Ishikawa (cell line): ENCODE measurements at regions not wholly inside any gene's neighbourhood (a gene's known extent, or its start where the extent isn't known, plus 50 kb on each side); places are given as distances from the start of the nearest gene placed in this dataset.

Source experiments
- CEBPB ChIP-seq: IDR thresholded peaks from 2 replicates; pipeline ENCODE4 v1.6.1; 2012
- CREB1 ChIP-seq: IDR thresholded peaks from 2 replicates; pipeline ENCODE4 v1.6.1; 2012; ENCODE audit warnings: low read depth
- EGR1 ChIP-seq: IDR thresholded peaks from 2 replicates; pipeline ENCODE4 v1.6.1; 2012
- EP300 ChIP-seq: IDR thresholded peaks from 2 replicates; pipeline ENCODE4 v1.6.1; 2012; ENCODE audit warnings: borderline replicate concordance
- FOXM1 ChIP-seq: IDR thresholded peaks from 2 replicates; pipeline ENCODE4 v1.6.1; 2012; ENCODE audit warnings: low read depth, borderline replicate concordance
- NFIC ChIP-seq: IDR thresholded peaks from 2 replicates; pipeline ENCODE4 v1.6.1; 2012
- RAD21 ChIP-seq: IDR thresholded peaks from 2 replicates; pipeline ENCODE4 v1.6.1; 2012; ENCODE audit warnings: low read depth
- TAF1 ChIP-seq: IDR thresholded peaks from 2 replicates; pipeline ENCODE4 v1.6.1; 2012; ENCODE audit warnings: low read depth, mild to moderate bottlenecking
- TCF12 ChIP-seq: IDR thresholded peaks from 2 replicates; pipeline ENCODE4 v1.6.1; 2012; ENCODE audit warnings: low read depth
- TEAD4 ChIP-seq: IDR thresholded peaks from 2 replicates; pipeline ENCODE4 v1.6.1; 2012
- YY1 ChIP-seq: IDR thresholded peaks from 2 replicates; pipeline ENCODE4 v1.6.1; 2012; ENCODE audit warnings: low read depth
- ZBTB7A ChIP-seq: IDR thresholded peaks from 2 replicates; pipeline ENCODE4 v1.6.1; 2012; ENCODE audit warnings: low read depth
- TF ChIP-seq, protein P1 (sequence below): IDR thresholded peaks from 2 replicates; pipeline ENCODE4 v1.6.1; 2012; ENCODE audit warnings: low read depth, mild to moderate bottlenecking
- TF ChIP-seq, protein P2 (sequence below): IDR thresholded peaks from 2 replicates; pipeline ENCODE4 v1.6.1; 2012
- TF ChIP-seq, protein P3 (sequence below): IDR thresholded peaks from 2 replicates; pipeline ENCODE4 v1.6.1; 2012

DNA sequence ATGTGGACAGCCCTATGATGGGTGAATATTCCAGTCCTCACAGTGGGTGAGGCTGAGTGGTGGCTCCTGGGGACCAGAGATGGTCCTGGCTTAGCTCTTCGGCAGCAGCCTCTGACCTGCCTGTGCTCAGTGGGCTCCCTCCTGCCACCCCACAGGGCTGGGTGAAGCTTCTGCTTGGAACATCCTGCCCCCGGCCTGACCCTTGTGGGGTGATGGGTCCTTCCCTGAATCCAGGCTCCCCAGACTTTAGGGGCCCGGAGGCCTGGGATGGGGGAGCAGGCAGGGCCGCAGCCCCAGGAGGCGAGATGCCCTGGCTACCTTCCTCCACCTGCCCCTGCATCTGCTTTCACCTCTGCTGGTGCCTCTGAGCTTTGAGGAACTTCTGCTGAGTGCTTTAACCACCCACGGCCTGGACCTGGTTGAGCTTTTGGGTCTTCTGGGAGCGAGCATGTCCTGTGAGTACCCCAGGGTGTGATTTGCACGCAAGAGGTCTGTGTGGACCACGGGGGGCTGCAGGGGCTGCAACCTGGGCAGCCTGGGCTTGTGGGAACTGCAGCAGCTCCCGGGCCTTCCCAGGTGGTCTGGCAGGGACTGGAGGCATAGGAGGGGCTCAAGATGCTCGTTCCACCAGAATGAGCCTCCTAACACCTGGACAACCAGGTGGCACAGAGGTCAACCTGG lies 159.5 kb downstream of the KIF26A start:
- TF ChIP-seq TEAD4 (no peak), FOXM1 (no peak), RAD21 (no peak), ZBTB7A (no peak), EP300 (no peak), CEBPB (no peak), EGR1 (no peak), CREB1 (no peak), TCF12 (no peak), YY1 (no peak), TAF1 (no peak), NFIC (no peak)
- TF ChIP-seq, protein P1, sequence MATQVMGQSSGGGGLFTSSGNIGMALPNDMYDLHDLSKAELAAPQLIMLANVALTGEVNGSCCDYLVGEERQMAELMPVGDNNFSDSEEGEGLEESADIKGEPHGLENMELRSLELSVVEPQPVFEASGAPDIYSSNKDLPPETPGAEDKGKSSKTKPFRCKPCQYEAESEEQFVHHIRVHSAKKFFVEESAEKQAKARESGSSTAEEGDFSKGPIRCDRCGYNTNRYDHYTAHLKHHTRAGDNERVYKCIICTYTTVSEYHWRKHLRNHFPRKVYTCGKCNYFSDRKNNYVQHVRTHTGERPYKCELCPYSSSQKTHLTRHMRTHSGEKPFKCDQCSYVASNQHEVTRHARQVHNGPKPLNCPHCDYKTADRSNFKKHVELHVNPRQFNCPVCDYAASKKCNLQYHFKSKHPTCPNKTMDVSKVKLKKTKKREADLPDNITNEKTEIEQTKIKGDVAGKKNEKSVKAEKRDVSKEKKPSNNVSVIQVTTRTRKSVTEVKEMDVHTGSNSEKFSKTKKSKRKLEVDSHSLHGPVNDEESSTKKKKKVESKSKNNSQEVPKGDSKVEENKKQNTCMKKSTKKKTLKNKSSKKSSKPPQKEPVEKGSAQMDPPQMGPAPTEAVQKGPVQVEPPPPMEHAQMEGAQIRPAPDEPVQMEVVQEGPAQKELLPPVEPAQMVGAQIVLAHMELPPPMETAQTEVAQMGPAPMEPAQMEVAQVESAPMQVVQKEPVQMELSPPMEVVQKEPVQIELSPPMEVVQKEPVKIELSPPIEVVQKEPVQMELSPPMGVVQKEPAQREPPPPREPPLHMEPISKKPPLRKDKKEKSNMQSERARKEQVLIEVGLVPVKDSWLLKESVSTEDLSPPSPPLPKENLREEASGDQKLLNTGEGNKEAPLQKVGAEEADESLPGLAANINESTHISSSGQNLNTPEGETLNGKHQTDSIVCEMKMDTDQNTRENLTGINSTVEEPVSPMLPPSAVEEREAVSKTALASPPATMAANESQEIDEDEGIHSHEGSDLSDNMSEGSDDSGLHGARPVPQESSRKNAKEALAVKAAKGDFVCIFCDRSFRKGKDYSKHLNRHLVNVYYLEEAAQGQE = no peak
- TF ChIP-seq, protein P2, sequence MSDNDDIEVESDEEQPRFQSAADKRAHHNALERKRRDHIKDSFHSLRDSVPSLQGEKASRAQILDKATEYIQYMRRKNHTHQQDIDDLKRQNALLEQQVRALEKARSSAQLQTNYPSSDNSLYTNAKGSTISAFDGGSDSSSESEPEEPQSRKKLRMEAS = no peak
- TF ChIP-seq, protein P3, sequence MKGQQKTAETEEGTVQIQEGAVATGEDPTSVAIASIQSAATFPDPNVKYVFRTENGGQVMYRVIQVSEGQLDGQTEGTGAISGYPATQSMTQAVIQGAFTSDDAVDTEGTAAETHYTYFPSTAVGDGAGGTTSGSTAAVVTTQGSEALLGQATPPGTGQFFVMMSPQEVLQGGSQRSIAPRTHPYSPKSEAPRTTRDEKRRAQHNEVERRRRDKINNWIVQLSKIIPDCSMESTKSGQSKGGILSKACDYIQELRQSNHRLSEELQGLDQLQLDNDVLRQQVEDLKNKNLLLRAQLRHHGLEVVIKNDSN = no peak

DNA sequence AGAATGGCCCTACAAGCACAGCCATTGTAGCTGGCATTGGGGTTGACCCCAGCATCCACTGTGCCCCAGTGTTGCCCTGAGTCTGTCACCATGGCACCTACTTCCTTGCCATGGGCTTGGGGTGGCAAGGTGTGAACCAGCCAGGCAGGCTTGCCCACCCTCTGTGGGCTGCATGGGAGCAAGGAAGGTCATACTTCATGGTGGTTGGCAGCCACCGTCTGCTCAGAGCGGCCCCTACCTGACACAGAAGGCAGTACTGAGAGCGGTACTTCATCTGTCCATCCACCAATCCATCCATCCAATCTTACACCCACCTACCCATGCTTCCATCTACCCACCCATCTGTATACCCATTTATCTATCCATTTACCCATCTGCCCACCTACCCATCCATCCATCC lies 160.1 kb downstream of the KIF26A start:
- no peak for TF ChIP-seq NFIC
- TF ChIP-seq EGR1 = no peak

DNA sequence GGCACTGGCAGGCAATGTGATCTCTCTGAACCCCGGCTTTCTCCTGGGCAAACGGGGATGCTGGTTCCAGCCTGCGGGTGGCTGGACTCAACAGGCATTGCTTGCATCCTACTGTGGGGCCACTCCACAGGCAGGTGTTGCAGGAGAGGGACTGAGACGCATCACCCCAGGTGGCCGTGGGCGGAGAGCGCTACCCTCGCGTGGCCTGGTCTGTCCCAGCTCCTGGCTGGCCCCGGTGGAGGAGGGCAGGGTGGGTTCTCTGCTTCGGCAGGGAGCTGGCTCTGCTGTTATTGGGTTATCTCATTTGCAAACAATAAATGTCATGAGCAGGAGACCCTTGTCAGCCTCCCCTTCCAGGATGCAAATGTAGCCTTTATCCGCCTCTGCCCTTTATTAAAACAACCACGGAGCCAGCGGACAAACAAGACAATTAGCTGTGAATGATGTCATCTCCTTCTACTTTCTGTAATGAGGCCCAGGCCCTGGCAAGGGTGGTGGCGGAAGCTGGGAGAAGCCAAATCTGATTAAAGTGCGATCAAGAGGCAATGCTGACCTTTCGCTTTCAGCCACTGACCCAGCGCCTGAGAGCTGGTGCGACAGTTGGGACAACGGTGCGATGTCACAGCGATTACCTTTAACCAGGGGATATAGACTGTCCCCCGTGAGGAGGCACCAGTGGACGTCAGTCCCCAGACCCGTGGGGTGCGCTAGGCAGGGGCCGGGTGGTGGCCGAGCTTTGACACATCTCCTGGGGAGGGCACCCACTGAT lies 161.8 kb downstream of the KIF26A start:
- TF ChIP-seq TAF1 = no peak
- TF ChIP-seq, protein P3 = no peak
- TF ChIP-seq RAD21 = no peak
- TF ChIP-seq EGR1 = no peak
- TF ChIP-seq, protein P1 = no peak
- no peak for TF ChIP-seq TEAD4
- TF ChIP-seq NFIC = no peak
- TF ChIP-seq EP300 = no peak
- TF ChIP-seq TCF12 = no peak
- TF ChIP-seq CREB1 = no peak
- no peak for TF ChIP-seq YY1
- TF ChIP-seq FOXM1 = no peak
- TF ChIP-seq, protein P2 = no peak
- no peak for TF ChIP-seq ZBTB7A
- TF ChIP-seq CEBPB = no peak

DNA sequence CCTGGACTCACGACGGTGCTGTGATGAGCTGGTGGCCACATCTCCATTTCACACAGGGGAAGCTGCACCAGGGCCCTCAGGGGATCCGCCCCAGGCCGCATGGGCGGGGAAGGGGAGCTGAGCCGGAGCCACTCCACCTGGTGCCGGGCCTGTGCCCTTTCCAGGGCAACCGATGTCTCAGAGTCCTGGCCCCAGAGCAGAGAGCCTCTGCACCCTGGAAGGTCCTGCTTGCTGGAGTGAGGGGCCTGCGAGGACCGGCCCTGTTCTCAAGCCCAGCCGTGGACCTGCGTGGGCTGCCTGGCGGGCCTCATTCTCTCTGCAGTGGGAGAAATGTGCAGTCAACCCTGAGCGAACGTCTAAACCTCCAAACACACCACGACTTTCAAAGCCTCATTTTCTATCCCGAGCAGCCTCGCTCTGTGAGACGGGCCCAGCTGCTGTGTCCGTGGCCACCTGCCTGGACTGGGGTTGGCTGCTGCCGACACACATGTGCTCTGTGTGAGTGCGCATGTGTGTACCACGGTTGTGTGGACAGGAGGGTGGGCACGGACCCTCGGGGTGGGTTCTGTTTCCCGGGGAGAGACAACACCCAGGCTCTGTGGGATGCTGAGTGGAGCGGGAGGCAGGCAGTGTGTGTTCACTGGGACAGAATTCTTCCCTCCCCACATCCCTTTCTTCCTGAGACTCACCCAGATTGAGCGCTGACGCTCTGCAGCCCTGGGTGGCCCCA lies 163.5 kb downstream of the KIF26A start:
- TF ChIP-seq, protein P1 = no peak
- TF ChIP-seq NFIC (no peak), TAF1 (no peak), TEAD4 (no peak), EP300 (no peak), TCF12 (no peak), CREB1 (no peak), YY1 (no peak), ZBTB7A (no peak), CEBPB (no peak), FOXM1 (no peak), EGR1 (no peak), RAD21 (no peak)
- TF ChIP-seq, protein P3 = no peak
- TF ChIP-seq, protein P2 = no peak
